Mesothelial cell of epicardium (in vitro differentiated cells): ENCODE measurements at regions not wholly inside any gene's neighbourhood (a gene's known extent, or its start where the extent isn't known, plus 50 kb on each side); places are given as distances from the start of the nearest gene placed in this dataset.

Experiments used
- DNase-seq, 2 experiments: peaks; one replicate each; pipeline ENCODE4 v3.0.0; 2021; ENCODE audit warnings: low spot score in 2 of 2; ENCODE audit not compliant: unreplicated experiment in 2 of 2
- H3K27ac Mint-ChIP-seq: 2 replicates; pipeline ENCODE4 v1.8.0; 2021; ENCODE audit warnings: mixed read lengths
- H3K27me3 Mint-ChIP-seq: 2 replicates; pipeline ENCODE4 v1.8.0; 2021; ENCODE audit warnings: low read depth, mixed read lengths
- H3K36me3 Mint-ChIP-seq: 2 replicates; pipeline ENCODE4 v1.8.0; 2021; ENCODE audit warnings: mixed read lengths
- H3K4me1 Mint-ChIP-seq: 2 replicates; pipeline ENCODE4 v1.8.0; 2021; ENCODE audit warnings: mixed read lengths
- H3K4me3 Mint-ChIP-seq: 2 replicates; pipeline ENCODE4 v1.8.0; 2021; ENCODE audit warnings: mild to moderate bottlenecking, moderate library complexity, mixed read lengths
- H3K9me3 Mint-ChIP-seq: 2 replicates; pipeline ENCODE4 v1.8.0; 2021; ENCODE audit warnings: mixed read lengths
- CTCF ChIP-seq: fragments of 200-600 bp; sonication (generic); IDR thresholded peaks from one replicate; pipeline ENCODE4 v1.5.0; 2021; ENCODE audit warnings: antibody characterized with exemption; ENCODE audit not compliant: unreplicated experiment

GRCh38 chr6:22113026-22113766 is 183.6 kb downstream of the PRL start:
- Mint-ChIP-seq H3K4me1 (peaks cover 40% of the 10 kb centered on the region), H3K9me3 (no peaks in the 10 kb centered on the region), H3K4me3 (no peak overlapping the region), H3K27ac (no peak overlapping the region), H3K27me3 (no peaks in the 10 kb centered on the region), H3K36me3 (peaks cover 29% of the 10 kb centered on the region)
- DNase-seq = no peak
- no peak for TF ChIP-seq CTCF

- Mint-ChIP-seq H3K9me3 (peaks cover 10% of the 10 kb centered on the region), H3K4me3 (no peak overlapping the region)
- no peak for DNase-seq
These were observed 181.3 kb downstream of the PRL start for GRCh38 chr6:22115559-22115958.

GRCh38 chr6:22117631-22118030 is 179.2 kb downstream of the PRL start:
- Mint-ChIP-seq H3K4me1 (peaks cover 39% of the 10 kb centered on the region), H3K27ac (peak overlapping the region; percentile 47), H3K36me3 (peaks cover 26% of the 10 kb centered on the region), H3K4me3 (no peak overlapping the region), H3K27me3 (no peaks in the 10 kb centered on the region), H3K9me3 (peaks cover 10% of the 10 kb centered on the region)
- no peak for TF ChIP-seq CTCF
- DNase-seq = no peak

More at GRCh38 chr6:22115559-22115958, 181.3 kb downstream of the PRL start:
- peaks cover 33% of the 10 kb centered on the region for H3K36me3 Mint-ChIP-seq
- TF ChIP-seq CTCF = no peak
- H3K27ac Mint-ChIP-seq = no peak overlapping the region
- no peaks in the 10 kb centered on the region for H3K27me3 Mint-ChIP-seq
- H3K4me1 Mint-ChIP-seq = peaks cover 50% of the 10 kb centered on the region

- no peak overlapping the region for H3K27ac Mint-ChIP-seq
- H3K4me1 Mint-ChIP-seq = peaks cover 40% of the 10 kb centered on the region
- peaks cover 26% of the 10 kb centered on the region for H3K36me3 Mint-ChIP-seq
- no peak overlapping the region for H3K4me3 Mint-ChIP-seq
- DNase-seq = no peak
- peaks cover 10% of the 10 kb centered on the region for H3K9me3 Mint-ChIP-seq
- TF ChIP-seq CTCF = no peak
- no peaks in the 10 kb centered on the region for H3K27me3 Mint-ChIP-seq
These were observed 177.3 kb downstream of the PRL start for GRCh38 chr6:22119500-22119899.

GRCh38 chr6:22124756-22125155 is 172.1 kb downstream of the PRL start:
- Mint-ChIP-seq H3K4me3 (no peak overlapping the region), H3K9me3 (peaks cover 30% of the 10 kb centered on the region), H3K36me3 (peaks cover 51% of the 10 kb centered on the region), H3K4me1 (peaks cover 11% of the 10 kb centered on the region), H3K27me3 (no peaks in the 10 kb centered on the region), H3K27ac (peak overlapping the region; percentile 62)
- no peak for TF ChIP-seq CTCF
- DNase-seq = no peak
